SK-N-DZ (cell line): ENCODE measurements at regions not wholly inside any gene's neighbourhood (a gene's known extent, or its start where the extent isn't known, plus 50 kb on each side); places are given as distances from the start of the nearest gene placed in this dataset.
A peak's percentile ranks its signal among the peaks of the same experiment; 100 is the strongest.

Experiments used
- DNase-seq: peaks from one replicate; pipeline ENCODE4 v3.0.0-alpha.2; 2015; ENCODE audit warnings: low spot score

DNA sequence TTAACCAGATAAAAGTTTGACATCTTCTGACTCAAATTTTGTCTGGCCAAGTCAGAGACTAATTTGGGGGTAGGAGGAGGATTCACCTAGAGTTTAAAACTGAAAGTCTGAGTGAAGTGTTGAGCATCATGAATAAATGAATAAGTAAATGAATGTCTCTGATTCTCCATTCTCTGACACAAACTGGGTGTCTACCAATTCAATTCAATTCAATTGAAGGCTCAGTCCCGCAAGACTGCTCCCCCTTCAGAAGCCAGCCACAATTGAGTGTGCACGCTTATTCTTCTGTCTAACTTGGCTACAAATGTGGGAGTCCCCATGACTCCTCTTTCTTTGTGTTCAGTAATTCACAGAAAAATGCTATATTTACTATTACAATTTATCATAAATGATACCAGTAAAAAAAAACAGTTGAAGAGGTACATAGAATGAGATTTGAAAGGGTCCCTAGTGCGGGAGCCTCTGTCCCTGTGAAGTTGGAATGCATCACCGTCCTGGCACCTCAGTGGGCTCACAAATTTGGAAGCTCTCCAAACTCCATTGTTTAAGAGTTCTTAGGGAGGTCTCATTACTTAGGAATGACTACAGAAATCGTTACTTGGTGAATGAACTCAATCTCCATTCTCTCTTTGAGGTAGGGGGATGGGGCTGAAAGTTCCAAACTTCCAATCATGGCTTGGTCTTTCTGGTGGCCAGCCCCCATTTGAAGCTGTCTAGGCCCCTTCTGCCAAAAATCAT, 243.7 kb upstream of the PHYHIPL start:
- DNase-seq, result no peak

DNA sequence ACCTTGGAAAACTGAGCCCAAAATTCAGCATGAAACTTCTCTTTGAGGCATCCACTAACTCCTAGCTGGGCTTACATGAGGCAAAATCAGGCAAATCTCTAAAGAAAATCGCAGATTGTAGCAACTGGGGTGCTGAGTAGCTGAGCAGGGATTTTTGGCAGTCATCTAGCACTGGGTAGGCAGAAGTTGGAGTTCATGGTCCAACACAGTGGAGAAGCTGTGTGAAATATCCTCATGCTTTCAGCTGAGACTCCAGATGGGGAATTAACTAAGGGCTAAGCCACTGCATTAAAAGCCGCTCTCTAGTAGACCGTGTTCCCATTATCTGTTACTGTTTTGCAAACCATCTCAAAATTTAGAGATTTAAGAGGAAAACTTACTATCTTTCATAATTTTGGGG, 240.1 kb upstream of the PHYHIPL start:
- no peak for DNase-seq

DNA sequence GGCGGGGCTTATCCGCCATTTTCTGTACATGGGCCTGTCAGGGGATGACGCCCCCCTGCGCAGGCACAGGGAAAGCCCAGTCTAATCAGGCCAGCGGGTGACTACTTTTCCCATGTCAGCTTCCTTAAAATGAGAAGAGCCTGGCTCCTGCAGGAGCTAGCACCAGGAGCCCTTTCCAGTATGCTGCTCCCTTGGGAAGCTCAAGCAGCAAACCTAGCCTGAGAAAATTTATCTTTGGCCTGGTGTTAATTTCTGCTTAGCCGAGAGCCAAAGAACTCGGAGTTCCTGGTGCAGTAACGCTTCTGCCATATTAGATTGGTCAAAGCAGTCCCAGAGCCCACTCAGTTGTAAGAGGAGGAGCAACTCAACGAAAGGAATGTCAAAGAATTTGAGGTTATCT, 239.0 kb upstream of the PHYHIPL start:
- DNase-seq, result no peak

DNA sequence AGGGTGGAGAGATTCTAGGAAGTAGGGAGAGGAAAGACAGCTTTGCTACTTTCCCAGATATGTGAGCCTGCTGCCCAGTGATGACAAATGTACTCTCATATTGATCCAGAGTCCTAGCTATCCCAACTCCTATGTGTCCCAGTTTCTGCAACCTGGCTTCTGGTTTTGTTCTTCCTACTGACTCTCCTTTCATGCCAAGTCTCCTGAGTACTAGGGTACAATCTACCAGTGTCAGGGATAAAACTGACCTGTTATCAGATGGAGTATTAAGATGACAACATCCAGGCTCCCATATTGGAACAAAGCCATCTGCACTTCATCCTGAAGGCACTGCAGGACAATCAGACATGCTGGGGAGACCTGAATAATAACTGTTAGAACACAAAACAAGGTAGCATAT, 233.7 kb upstream of the PHYHIPL start:
- DNase-seq, result peak; percentile 93

DNA sequence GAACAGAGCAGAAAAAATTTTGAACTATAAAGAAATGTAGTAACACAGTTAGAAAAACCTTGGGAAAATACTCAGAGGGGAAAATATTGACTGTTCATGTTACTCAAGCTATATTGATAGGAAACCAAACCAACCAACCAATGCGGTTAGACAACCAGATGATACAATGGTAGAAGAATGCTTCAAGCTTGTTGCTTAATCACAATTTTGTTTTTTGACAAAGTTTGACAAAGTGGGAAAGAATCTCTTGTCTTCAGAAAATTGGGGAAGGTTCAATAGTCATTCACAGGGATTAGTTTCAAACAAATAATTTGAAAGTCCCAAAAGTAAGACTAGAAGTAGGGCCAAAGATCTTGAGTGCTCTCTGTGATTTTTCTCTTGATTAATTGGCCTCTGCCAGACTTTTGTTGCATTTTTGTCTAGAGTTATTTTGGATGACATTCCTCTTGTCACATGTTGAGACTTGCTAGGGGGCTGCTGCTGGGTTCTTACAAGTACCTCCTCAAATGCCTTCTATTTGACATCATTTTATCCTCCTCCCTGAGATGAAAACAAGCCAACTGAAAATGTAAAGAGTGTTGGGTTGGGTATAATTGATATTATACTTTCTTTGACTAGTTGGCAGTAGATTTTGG, 233.1 kb upstream of the PHYHIPL start:
- DNase-seq, result no peak

DNA sequence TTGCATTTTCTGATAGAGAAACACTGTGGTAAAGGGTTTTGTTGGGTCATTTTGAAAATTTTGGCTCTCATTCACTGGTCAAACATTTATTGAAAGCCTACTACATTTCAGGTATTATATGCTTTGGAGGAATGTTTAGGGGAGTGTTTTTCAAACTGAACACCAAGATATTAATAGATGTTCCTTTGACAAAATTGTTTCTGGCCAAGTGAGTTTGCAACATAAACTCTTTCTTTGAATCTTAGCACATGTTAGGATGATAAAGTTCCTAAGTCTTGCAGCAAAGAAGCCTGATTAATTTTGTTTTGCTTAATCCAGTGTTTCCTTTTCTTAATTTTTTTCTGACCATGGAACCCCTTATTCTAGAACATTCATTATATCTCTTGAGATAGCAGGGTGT, 232.5 kb upstream of the PHYHIPL start:
- DNase-seq, result no peak

DNA sequence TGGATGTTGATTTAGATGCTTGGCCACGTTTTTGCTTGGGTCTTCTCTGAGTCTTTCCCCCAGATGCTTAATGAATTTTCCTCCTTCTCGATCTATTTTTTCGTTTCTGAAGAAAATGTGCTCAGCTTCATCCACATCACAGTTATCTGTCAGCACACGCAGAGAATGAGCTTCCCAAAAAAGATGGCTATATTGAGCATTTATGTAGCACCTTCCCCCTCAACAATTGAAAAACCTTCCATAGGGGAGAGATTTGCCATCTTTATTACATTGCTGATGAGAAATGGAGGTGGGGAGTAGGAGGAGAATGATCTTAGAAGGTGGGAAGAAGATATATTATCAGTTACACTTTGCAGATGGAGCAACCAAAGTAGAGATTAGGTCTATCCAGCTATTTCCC, 228.1 kb upstream of the PHYHIPL start:
- DNase-seq, result no peak

DNA sequence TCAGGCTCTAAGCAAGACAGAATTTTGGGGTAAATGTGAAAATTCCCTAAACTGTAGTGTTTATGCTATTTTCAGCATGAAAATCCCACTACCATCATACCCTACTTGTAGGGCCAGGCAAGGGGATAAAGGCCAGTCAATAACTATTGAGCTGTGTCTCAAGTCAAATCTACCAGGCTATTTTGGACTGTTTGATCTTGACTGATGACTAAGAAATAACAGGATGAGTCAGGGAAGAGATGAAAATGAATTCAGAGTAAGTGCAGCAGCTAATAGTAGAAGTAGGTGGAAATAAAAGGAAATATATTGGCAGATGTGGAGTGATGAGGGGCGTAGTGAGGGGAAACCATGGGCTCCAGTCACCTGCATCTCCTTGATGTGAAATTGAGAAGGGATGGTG, 225.8 kb upstream of the PHYHIPL start:
- no peak for DNase-seq

DNA sequence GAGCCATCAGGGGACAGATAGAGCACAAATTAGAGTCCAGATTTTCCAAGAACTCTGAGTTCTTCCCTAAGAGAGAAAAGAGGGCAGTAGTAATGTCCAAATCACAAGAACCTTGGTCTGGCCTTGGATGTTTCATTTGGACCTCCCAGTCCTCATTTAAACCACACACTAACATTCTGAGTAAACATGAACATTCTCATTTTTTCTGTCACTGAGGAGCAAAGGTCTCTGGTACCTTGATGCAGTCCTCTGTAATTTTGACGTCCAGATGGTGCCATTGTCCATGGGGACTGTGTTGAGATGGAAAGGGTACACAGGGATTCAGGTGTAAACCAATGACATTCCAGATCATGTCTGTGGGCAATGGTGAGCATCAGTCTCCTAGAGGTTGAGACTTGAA, 225.4 kb upstream of the PHYHIPL start:
- no peak for DNase-seq

DNA sequence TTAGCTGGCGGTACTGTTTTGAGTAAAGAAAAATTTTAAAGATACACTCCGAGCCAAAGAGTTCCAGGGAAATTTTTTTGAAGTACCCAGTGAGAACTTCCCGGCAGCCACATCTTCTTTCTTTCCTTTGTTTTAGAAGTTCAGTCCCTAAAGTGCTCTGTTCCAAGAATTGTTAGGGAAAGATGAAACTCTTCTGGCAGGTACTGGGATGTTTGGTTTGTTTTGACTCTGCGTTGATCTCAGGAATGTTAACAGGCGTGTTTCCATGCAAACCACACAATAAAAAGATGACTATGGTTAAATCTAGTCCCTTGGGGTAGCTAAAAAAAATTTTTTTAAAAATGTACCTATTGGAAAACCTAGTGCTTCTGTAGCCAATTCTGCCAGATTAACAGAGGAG, 224.7 kb upstream of the PHYHIPL start:
- no peak for DNase-seq

DNA sequence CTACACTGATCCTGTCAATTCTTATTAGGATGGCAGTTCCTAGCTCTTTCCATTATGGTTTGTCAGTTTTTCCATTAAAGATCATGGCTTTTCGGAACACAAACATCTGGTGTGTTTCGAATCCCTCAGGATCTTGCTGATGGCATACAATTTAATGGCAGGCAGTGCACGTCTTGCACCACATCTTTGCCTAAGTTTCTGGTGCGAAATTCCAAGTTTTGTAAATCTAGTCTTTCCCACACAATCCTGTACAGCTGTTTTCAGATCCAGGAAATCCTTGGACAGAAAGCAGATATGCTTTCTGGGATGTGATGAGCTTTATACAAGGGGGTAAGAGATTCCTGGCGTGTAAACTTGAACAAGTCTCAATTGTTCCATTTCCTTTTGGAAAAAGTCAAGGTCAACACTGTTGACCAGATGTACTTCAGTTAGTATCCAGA, 224.3 kb upstream of the PHYHIPL start:
- no peak for DNase-seq

DNA sequence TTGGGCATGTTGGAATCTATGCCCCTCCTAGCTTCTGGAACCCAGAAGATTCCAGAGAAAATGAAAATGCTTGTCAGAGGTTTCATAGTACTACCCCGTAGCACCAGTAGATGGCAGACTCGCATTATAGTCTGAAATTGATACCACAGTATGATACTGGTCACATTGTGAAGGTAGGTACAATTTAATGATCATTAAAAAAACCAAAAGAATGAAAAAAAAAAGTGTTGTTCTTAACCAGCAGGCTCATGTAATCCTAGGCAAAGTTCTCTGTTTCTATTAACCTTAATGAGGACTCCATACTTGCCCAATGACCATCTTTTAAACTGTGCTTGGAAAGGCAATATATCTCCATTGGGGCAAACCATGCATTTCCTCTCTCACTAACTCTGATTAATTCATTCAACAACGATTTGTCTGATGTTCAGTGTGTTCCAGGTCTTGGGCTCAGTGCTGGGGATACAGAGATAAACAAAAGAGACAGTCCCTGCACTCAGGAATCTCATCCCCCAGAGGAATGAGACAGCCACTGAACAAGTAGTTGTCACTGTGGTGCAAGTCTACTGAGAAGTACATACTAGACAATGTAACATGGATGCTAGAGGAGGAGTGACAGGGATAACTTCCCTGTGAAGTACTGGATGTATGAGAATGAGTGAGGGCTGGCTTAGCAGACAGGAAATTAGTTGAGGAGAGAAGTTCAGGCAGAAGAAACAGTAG, 223.5 kb upstream of the PHYHIPL start:
- DNase-seq, result peak; percentile 65

DNA sequence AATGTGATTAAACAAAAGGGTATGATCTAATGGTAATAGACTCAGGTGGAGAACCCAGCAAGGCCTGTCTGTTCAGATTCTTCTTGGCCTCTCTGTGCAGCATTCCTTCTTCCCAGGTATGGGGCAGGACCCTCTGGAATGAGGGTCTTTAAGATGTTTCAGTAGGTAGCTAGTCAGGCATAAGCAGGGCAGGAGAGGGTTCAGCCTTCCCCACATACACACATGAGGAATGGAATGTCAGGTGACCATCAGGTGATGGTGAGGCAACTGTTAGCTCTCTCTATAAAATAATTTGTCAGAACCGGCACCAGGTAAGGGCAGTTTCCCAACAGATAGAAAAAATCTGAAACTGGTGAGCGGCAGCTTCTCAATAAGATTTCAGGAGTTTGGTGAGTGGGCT, 222.3 kb upstream of the PHYHIPL start:
- DNase-seq, result no peak

DNA sequence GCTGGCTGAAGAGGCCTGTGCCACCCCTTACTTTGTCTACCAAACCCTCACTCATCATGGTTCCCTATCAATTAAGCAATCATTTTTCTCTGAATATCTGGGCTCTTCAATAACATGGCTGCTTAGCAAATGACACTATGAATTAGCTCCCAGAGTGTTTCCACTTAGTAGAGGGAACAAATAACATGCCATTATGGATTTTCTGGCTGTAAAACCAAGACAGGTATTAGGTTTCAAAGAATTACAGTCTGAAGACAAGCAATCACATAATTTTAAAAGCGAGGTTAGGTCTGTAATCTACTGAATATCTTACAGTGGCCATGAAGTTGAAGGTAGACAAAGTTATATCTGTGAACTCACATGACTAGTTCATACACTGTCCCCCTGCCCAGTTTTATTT, 220.8 kb upstream of the PHYHIPL start:
- DNase-seq, result no peak

DNA sequence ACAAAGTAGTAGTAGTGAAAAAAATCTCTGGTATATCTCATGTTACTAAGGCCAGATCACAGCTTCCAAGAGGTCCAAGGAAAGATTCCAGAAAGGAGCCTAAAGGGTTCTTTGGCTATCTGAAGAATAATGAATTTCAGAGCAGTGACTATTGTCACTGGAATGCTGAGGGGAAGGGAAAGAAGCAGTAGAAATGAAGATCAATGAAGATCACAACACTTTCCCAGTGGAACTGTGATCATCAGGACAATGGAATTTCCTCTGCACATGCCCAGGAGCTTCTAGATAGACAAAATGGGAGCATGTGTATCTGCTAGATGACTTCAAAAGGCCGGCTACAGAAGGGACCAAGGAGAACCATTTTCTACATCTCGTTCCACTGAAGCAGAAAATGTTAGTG, 219.5 kb upstream of the PHYHIPL start:
- DNase-seq, result no peak

DNA sequence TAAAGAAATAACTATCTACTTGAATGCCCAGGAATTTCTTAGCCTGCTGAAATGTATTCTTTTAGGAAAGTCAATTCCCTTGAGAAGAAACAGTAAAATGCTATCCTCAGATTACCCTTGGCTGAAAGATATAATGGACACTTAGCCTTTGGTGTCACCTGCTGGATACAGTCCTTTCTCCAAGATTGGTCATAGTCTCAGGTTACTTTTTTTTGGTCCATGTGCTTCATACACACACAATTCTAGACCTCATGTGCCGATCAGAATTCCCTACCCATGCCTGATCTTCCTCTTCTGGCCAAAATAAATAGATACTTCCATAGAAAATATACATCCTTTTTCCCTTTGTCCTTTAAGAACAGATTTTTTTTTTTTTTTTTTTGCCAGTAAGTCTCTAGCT, 218.9 kb upstream of the PHYHIPL start:
- no peak for DNase-seq

DNA sequence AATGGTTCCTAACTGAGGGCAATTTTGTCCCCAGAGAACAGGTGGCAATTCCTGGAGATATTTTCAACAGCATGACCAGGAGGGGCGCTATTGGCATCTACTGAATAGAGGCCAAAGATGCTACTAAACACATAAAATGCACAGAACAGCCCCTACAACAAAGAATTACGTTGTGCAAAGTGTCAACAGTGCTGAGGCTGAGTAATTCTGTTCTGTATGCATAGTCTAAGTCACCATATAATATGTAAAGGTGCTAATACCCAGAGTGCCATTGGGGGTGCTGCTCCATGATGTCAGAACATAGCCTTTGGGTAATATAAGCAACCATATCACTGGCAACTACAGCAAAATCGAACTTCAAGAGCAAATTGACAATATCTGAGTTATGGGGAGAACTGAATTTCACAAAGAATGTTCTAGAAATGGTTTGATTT, 213.3 kb upstream of the PHYHIPL start:
- DNase-seq, result no peak

DNA sequence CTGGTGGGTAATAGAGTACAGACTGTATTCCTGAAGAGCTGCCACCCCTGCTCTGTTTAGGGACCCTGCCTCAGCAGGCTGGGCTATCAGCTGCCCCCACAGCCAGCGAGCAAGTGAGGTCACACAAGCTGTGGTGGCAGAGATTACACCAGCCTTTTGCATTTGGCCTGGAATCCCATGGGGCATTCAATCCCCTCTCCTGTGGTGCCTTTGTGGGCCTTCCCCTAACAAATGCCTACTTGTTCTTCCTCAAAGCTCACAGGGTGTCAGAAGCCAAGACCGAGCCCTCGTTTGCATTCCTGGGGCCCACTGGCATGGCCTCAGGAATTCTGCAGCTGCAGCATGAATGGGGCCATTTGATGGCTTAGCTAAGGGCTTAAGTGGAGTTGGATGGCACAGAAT, 212.7 kb upstream of the PHYHIPL start:
- no peak for DNase-seq

DNA sequence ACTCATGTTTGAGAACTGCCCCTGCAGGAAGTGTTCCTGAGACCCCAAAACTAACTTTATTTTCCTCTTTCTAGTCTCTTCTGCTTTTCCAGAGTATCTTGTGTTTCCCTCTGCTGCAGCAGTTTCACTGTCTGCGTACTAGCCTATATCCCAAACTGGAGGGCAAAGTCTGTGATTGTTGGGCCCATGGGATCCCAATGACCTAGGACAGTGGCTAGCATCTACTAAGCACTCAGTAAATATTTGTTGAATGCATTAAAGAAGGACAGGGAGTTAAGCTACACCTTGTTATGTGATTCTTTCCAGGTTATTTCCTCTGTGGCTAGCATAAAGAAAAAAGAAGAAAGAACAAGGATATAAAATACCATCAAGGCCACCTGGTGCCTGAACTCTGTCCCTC, 210.6 kb upstream of the PHYHIPL start:
- DNase-seq, result no peak

DNA sequence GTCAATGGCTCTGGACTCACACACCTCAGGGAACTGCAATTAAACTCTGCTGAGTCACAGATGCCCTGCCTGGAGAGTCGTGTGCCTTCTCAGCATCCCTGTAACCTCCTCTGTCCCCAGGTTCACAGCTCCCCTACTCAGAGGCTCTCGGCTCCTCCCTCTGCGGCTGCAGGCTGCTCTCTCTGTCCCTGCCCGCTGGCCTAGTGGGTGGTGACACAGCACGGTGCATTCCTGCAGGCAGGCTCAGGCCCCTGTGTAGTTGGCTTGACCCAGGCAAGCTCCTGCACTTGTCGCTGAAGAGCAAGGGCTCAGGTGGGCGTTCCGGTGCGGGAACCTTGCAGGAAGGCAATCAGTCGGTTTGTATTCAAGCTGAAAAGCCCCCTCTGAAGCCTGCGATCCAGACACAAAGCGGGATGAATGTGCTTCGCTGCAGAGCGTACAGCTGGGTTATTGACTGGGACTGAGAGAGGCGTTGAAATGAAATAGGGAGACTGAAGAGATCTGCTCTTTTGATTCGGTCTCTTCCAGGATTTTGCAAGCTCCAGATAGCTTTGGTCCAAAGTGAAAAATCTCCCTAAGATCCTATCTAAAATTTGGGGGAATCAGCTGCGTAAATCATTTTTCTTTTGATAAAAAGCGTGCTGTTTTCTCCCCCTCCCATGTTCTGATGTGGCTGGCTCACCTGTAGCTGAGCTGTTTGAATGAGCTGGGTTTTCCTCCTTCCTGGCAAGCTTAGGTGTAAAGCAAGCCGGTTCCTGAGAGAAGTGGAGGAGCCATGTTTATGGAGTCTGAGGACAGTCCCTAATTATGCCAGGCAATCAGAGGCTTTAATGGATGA, 208.7 kb upstream of the PHYHIPL start:
- peak; percentile 89 for DNase-seq

DNA sequence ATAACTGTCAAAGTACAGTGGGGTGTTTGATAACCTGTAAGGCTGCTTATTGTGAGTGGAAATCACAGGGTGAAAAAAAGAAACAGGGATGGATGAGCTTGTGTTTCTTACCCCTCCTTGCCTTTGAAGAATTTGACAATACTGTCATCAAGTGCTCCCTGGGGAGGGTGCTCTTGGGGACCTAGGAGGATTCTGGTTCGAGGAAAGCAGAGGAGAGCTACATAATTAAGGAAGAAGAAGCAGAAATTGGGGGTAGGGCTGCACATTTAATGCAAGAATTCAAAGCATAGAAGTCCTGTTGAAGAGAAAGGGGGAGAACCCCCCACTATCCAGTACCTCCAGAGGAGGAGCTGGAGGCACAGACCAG, 208.1 kb upstream of the PHYHIPL start:
- DNase-seq, result no peak

DNA sequence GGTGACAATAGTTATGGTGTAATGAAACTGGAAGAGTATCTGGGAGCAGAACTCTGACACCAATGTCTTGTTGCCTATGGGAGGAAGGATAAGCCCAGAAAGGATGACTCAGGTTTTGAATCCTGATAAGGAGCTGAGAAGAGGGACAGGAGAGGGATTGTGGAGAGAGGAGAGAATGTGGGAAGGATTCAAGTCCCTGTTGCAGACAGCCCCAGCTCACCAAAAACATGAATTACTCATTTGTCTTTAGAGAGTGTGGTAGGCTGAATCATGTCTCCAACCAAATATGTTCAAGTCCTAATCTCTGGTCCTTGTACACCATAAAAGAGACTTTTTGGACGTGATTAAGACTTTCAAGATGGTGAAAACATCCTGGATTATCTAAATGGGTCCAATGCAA, 206.9 kb upstream of the PHYHIPL start:
- DNase-seq, result no peak
